Fibroblast of lung (primary cell): ENCODE measurements at regions not wholly inside any gene's neighbourhood (a gene's known extent, or its start where the extent isn't known, plus 50 kb on each side); places are given as distances from the start of the nearest gene placed in this dataset.

Source experiments
- EZH2 ChIP-seq: IDR thresholded peaks from 2 replicates; pipeline ENCODE4 v1.5.1; 2012; ENCODE audit warnings: low read length, control low read depth, mild to moderate bottlenecking; ENCODE audit errors: missing control alignments
- TF ChIP-seq, protein P1 (sequence below), 2 donors: IDR thresholded peaks in 1 of 2; conservative IDR thresholded peaks in 1 of 2; 1 replicate in 1 of 2; 2 replicates in 1 of 2; pipeline ENCODE4 v1.5.1; 2011 to 2012; ENCODE audit warnings: low read length in 2 of 2, control low read depth in 1 of 2, inconsistent platforms in 1 of 2, low read depth in 1 of 2, mild to moderate bottlenecking in 1 of 2

DNA sequence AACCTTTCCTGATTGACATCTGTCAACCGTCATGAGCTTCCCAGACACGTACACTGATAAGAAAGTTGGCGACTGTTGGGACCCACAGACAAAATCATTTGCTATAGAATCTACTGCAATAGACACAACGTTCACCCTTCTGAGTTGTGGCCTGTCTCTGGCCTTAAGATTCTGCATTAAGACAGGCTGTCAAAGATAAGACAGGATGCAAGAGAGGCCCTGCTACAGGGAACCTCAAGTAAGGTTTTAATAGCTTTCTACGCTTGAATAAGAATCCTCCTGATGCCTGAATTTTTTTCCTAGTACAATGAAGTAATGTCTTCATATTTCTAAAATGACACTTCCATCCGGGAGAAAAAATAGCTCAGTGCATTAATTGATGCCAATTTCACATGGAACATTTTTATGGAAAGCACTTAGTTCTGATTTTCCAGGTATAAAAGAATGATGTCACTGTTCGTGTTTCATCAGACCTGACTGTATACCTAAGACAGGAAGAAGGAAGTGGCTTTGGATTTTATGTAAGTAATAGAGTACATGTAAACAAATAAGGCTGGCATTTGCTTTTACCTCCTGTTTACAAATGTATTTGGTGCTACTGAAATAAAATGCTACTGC, 275.2 kb upstream of the GPC6 start:
- TF ChIP-seq, protein P1, sequence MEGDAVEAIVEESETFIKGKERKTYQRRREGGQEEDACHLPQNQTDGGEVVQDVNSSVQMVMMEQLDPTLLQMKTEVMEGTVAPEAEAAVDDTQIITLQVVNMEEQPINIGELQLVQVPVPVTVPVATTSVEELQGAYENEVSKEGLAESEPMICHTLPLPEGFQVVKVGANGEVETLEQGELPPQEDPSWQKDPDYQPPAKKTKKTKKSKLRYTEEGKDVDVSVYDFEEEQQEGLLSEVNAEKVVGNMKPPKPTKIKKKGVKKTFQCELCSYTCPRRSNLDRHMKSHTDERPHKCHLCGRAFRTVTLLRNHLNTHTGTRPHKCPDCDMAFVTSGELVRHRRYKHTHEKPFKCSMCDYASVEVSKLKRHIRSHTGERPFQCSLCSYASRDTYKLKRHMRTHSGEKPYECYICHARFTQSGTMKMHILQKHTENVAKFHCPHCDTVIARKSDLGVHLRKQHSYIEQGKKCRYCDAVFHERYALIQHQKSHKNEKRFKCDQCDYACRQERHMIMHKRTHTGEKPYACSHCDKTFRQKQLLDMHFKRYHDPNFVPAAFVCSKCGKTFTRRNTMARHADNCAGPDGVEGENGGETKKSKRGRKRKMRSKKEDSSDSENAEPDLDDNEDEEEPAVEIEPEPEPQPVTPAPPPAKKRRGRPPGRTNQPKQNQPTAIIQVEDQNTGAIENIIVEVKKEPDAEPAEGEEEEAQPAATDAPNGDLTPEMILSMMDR (conservative IDR thresholded peaks at IDR 0.05 in 1 of 2, IDR thresholded peaks at IDR 0.05 in 1 of 2; ENCODE audit: low read depth in 1 of 2, low read length in 2 of 2): no peak
- no peak for TF ChIP-seq EZH2
